Astrocyte (in vitro differentiated cells and primary cell): ENCODE measurements at regions not wholly inside any gene's neighbourhood (a gene's known extent, or its start where the extent isn't known, plus 50 kb on each side); places are given as distances from the start of the nearest gene placed in this dataset.

Experiments
- DNase-seq: peaks from one replicate; pipeline ENCODE4 v3.0.0-alpha.2; 2010; ENCODE audit warnings: low read depth
- FAIRE-seq: peaks from 2 replicates; lab custom pipeline; 2011; peaks lifted over from hg19 to GRCh38; lab: Jason Lieb, UNC
- H2AFZ ChIP-seq: 2 replicates; pipeline ENCODE4 v1.6.0; 2012; ENCODE audit warnings: low read depth, low read length, inconsistent platforms
- H3K27ac ChIP-seq: 2 replicates; pipeline ENCODE4 v1.5.1; 2011; ENCODE audit warnings: low read depth, low read length, inconsistent platforms
- H3K27me3 ChIP-seq: 2 replicates; pipeline ENCODE4 v1.6.0; 2011; ENCODE audit warnings: low read length, inconsistent platforms; ENCODE audit not compliant: insufficient read depth
- H3K36me3 ChIP-seq: 2 replicates; pipeline ENCODE4 v1.5.1; 2011; ENCODE audit warnings: low read length, inconsistent platforms; ENCODE audit not compliant: insufficient read depth
- H3K4me1 ChIP-seq: 2 replicates; pipeline ENCODE4 v1.5.1; 2011; ENCODE audit warnings: low read length, inconsistent platforms; ENCODE audit not compliant: insufficient read depth
- H3K4me2 ChIP-seq: 2 replicates; pipeline ENCODE4 v1.6.0; 2012; ENCODE audit warnings: low read length, inconsistent platforms
- H3K4me3 ChIP-seq: 2 replicates; pipeline ENCODE4 v1.5.1; 2011; ENCODE audit warnings: low read depth, mild to moderate bottlenecking, low read length, inconsistent platforms; ENCODE audit not compliant: insufficient read depth
- H3K79me2 ChIP-seq: 2 replicates; pipeline ENCODE4 v1.6.0; 2012; ENCODE audit warnings: mild to moderate bottlenecking, low read length, inconsistent platforms; ENCODE audit not compliant: insufficient read depth
- H3K9ac ChIP-seq: 2 replicates; pipeline ENCODE4 v1.6.0; 2012; ENCODE audit warnings: mild to moderate bottlenecking, low read length, inconsistent platforms
- H3K9me3 ChIP-seq: 2 replicates; pipeline ENCODE4 v1.5.1; 2012; ENCODE audit warnings: low read depth, mild to moderate bottlenecking, low read length, inconsistent platforms; ENCODE audit not compliant: insufficient read depth
- H4K20me1 ChIP-seq: 2 replicates; pipeline ENCODE4 v1.6.0; 2012; ENCODE audit warnings: low read length, inconsistent platforms; ENCODE audit not compliant: insufficient read depth
- H3K27ac Mint-ChIP-seq: one replicate; pipeline ENCODE4 v1.8.0; 2021; ENCODE audit warnings: mild to moderate bottlenecking, mixed read lengths; ENCODE audit not compliant: unreplicated experiment
- H3K27me3 Mint-ChIP-seq: one replicate; pipeline ENCODE4 v1.8.0; 2021; ENCODE audit warnings: low read depth, mixed read lengths; ENCODE audit not compliant: unreplicated experiment
- H3K36me3 Mint-ChIP-seq: one replicate; pipeline ENCODE4 v1.8.0; 2021; ENCODE audit warnings: low read depth, mixed read lengths; ENCODE audit not compliant: unreplicated experiment
- H3K4me1 Mint-ChIP-seq: one replicate; pipeline ENCODE4 v1.8.0; 2021; ENCODE audit warnings: low read depth, mixed read lengths; ENCODE audit not compliant: unreplicated experiment
- H3K4me3 Mint-ChIP-seq: one replicate; pipeline ENCODE4 v1.8.0; 2021; ENCODE audit warnings: mild to moderate bottlenecking, moderate library complexity, mixed read lengths; ENCODE audit not compliant: unreplicated experiment
- H3K9me3 Mint-ChIP-seq: one replicate; pipeline ENCODE4 v1.8.0; 2021; ENCODE audit warnings: mild to moderate bottlenecking, mixed read lengths; ENCODE audit not compliant: unreplicated experiment
- CTCF ChIP-seq: IDR thresholded peaks from 2 replicates; pipeline ENCODE4 v1.5.1; 2011; ENCODE audit warnings: low read depth, mild to moderate bottlenecking, inconsistent platforms, low read length, moderate library complexity; ENCODE audit not compliant: insufficient read depth
- EZH2 ChIP-seq: IDR thresholded peaks from 2 replicates; pipeline ENCODE4 v1.6.1; 2012; ENCODE audit warnings: mild to moderate bottlenecking, low read length, inconsistent platforms; ENCODE audit not compliant: insufficient read depth

- Histone ChIP-seq H3K9me3 (no peaks in the 10 kb centered on the region), H3K4me1 (peaks cover 15% of the 10 kb centered on the region), H3K4me3 (no peak overlapping the region), H3K36me3 (no peaks in the 10 kb centered on the region), H3K27ac (no peak overlapping the region), H3K27me3 (no peaks in the 10 kb centered on the region), H3K79me2 (no peaks in the 10 kb centered on the region), H3K4me2 (no peak overlapping the region), H4K20me1 (no peaks in the 10 kb centered on the region), H3K9ac (no peak overlapping the region), H2AFZ (no peak overlapping the region)
- TF ChIP-seq CTCF (peak; percentile 99), EZH2 (no peak)
- DNase-seq (no peak), FAIRE-seq (no peak)
- peaks cover 4% of the 10 kb centered on the region for H3K4me1 Mint-ChIP-seq
- no peak overlapping the region for H3K27ac Mint-ChIP-seq
- H3K4me3 Mint-ChIP-seq: no peak overlapping the region
- peaks cover 7% of the 10 kb centered on the region for H3K27me3 Mint-ChIP-seq
- peaks cover 9% of the 10 kb centered on the region for H3K9me3 Mint-ChIP-seq
- no peaks in the 10 kb centered on the region for H3K36me3 Mint-ChIP-seq
Observed at GRCh38 chr5:72018143-72018803, 89.0 kb upstream of the MAP1B start.

GRCh38 chr5:72020161-72020983 lies 86.9 kb upstream of the MAP1B start:
- H3K27me3 Mint-ChIP-seq: peaks cover 3% of the 10 kb centered on the region
- H3K27ac Mint-ChIP-seq: peak overlapping the region; percentile 55
- peaks cover 11% of the 10 kb centered on the region for H3K9me3 Mint-ChIP-seq
- no peak overlapping the region for H3K4me3 Mint-ChIP-seq
- Histone ChIP-seq H3K9me3 (peaks cover 4% of the 10 kb centered on the region), H3K27me3 (no peaks in the 10 kb centered on the region), H3K9ac (no peak overlapping the region), H2AFZ (no peak overlapping the region), H3K36me3 (no peaks in the 10 kb centered on the region), H4K20me1 (no peaks in the 10 kb centered on the region), H3K4me2 (no peak overlapping the region), H3K27ac (no peak overlapping the region), H3K79me2 (no peaks in the 10 kb centered on the region), H3K4me3 (no peak overlapping the region), H3K4me1 (no peaks in the 10 kb centered on the region)
- DNase-seq (no peak), FAIRE-seq (no peak)
- no peaks in the 10 kb centered on the region for H3K36me3 Mint-ChIP-seq
- peaks cover 4% of the 10 kb centered on the region for H3K4me1 Mint-ChIP-seq
- no peak for TF ChIP-seq CTCF
- TF ChIP-seq EZH2: no peak
